K562 (cell line): ENCODE measurements at regions not wholly inside any gene's neighbourhood (a gene's known extent, or its start where the extent isn't known, plus 50 kb on each side); places are given as distances from the start of the nearest gene placed in this dataset.

Experiments used
- BHLHE40 ChIP-seq: IDR thresholded peaks from 2 replicates; pipeline ENCODE4 v1.6.1; 2011; ENCODE audit warnings: low read length, improper control_type of control experiment
- CTCFL ChIP-seq: IDR thresholded peaks from 2 replicates; pipeline ENCODE4 v1.6.1; 2011; ENCODE audit warnings: borderline replicate concordance, low read depth, mild to moderate bottlenecking, moderate library complexity, low read length; ENCODE audit not compliant: insufficient read depth, poor library complexity, severe bottlenecking
- IRF2 ChIP-seq: sonication (generic); formaldehyde crosslinking; IDR thresholded peaks from 2 replicates; pipeline ENCODE4 v1.8.1; 2022; ENCODE audit warnings: mild to moderate bottlenecking, missing genetic modification reagents
- KAT7 ChIP-seq: sonication (generic); formaldehyde crosslinking; IDR thresholded peaks from 2 replicates; pipeline ENCODE4 v1.8.0; 2022; ENCODE audit warnings: missing genetic modification reagents, mild to moderate bottlenecking, borderline replicate concordance
- MGA ChIP-seq: fragments of 450-650 bp; IDR thresholded peaks from 2 replicates; pipeline ENCODE4 v1.6.1; 2016; ENCODE audit warnings: mild to moderate bottlenecking, moderate library complexity
- OTX1 ChIP-seq: fragments of 450-650 bp; formaldehyde crosslinking; IDR thresholded peaks from 2 replicates; pipeline ENCODE4 v1.4.0; 2022; ENCODE audit warnings: mild to moderate bottlenecking
- POLR2G ChIP-seq: fragments of 200-400 bp; formaldehyde crosslinking; IDR thresholded peaks from 2 replicates; pipeline ENCODE4 v1.6.1; 2017; ENCODE audit warnings: low read depth, mild to moderate bottlenecking, antibody characterized with exemption, low read length, moderate library complexity
- SAFB ChIP-seq: fragments of 200-400 bp; formaldehyde crosslinking; IDR thresholded peaks from 2 replicates; pipeline ENCODE4 v1.6.1; 2017; ENCODE audit warnings: low read depth, low read length, borderline replicate concordance
- ZNF3 ChIP-seq: fragments of 250-450 bp; sonication (Bioruptor Pico); IDR thresholded peaks from 2 replicates; pipeline ENCODE4 v1.5.0; 2021; ENCODE audit warnings: mild to moderate bottlenecking, moderate library complexity
- ZNF77 ChIP-seq: fragments of 250-450 bp; sonication (Bioruptor Pico); IDR thresholded peaks from 2 replicates; pipeline ENCODE4 v1.5.0; 2020

GRCh38 chr4:154024097-154024694, 235.3 kb upstream of the SFRP2 start (continued):
- peak; percentile 56 for TF ChIP-seq CTCFL
- TF ChIP-seq BHLHE40, result peak; percentile 94
- TF ChIP-seq KAT7 (CRISPR knock-in tag), result no peak
- no peak for TF ChIP-seq IRF2
- TF ChIP-seq OTX1 (CRISPR knock-in tag), result no peak
- TF ChIP-seq MGA, result no peak
- TF ChIP-seq POLR2G, result no peak
- TF ChIP-seq SAFB, result no peak
- TF ChIP-seq ZNF77 (CRISPR knock-in tag), result no peak
- no peak for TF ChIP-seq ZNF3 (CRISPR knock-in tag)
- TF ChIP-seq, all 486 proteins: peak for 16
